HEK293 (cell line): ENCODE measurements at regions not wholly inside any gene's neighbourhood (a gene's known extent, or its start where the extent isn't known, plus 50 kb on each side); places are given as distances from the start of the nearest gene placed in this dataset.

Experiments used
- CTCF ChIP-seq: fragments of 450-650 bp; formaldehyde crosslinking; IDR thresholded peaks from 2 replicates; pipeline ENCODE4 v1.5.1; 2016; ENCODE audit warnings: missing biosample characterization, missing genetic modification characterization
- ZNF248 ChIP-seq: fragments of 450-650 bp; formaldehyde crosslinking; IDR thresholded peaks from 2 replicates; pipeline ENCODE4 v1.5.1; 2017; ENCODE audit warnings: missing biosample characterization, missing genetic modification characterization
- ZNF600 ChIP-seq: fragments of 450-650 bp; formaldehyde crosslinking; IDR thresholded peaks from 2 replicates; pipeline ENCODE4 v1.5.1; 2016; ENCODE audit warnings: missing biosample characterization, missing genetic modification characterization

DNA sequence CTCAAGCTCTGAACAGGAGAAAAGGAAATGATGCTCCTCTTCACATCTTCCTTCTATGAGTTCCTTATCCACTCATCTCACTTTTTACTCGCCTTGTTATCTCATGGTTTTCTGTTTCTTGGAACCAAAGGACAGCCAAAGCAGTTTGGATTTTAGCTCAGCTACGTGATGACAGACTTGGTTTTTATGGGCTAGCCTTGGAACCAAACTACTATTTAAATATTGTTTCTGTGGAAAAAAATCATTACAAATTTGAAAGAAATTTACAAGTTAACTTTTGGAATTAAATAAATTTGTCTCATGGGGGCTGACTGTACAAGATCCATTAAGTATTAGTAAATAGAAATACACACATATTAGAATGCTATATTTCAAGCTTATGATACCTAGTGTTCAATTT lies 727.8 kb upstream of the FANCL start:
- no peak for TF ChIP-seq CTCF (tag by site-specific recombination)
- TF ChIP-seq ZNF248 (tag by site-specific recombination), result no peak
- no peak for TF ChIP-seq ZNF600
